Gastroesophageal sphincter (tissue), 4 donors: ENCODE measurements at regions not wholly inside any gene's neighbourhood (a gene's known extent, or its start where the extent isn't known, plus 50 kb on each side); places are given as distances from the start of the nearest gene placed in this dataset.
"Not testable (repeated sequence)": the region's sequence is repeated elsewhere in the genome, so short reads cannot be mapped to it uniquely, and the experiment has no call there.

Experiments used
- ATAC-seq: fragments of 150-250 bp; one replicate; pipeline ENCODE4 v1.9.1; 2016; ENCODE audit warnings: mild to moderate bottlenecking, moderate library complexity
- H3K27ac ChIP-seq, 4 donors: fragments of 200-600 bp; sonication (generic) in 3 of 4; 1 replicate in 3 of 4; 2 replicates in 1 of 4; pipeline ENCODE4 v1.5.1; 2016 to 2019
- H3K27me3 ChIP-seq: fragments of 200-600 bp; sonication (generic); one replicate; pipeline ENCODE4 v1.5.1; 2019
- H3K36me3 ChIP-seq, 2 donors: fragments of 200-600 bp; sonication (generic); one replicate each; pipeline ENCODE4 v1.5.1; 2019; ENCODE audit warnings: control low read depth in 1 of 2
- H3K4me1 ChIP-seq, 3 donors: fragments of 200-600 bp; sonication (generic); 1 replicate in 2 of 3; 2 replicates in 1 of 3; pipeline ENCODE4 v1.5.1; 2016 to 2019; ENCODE audit warnings: control low read depth in 2 of 3
- H3K4me3 ChIP-seq, 2 donors: fragments of 200-600 bp; sonication (generic); one replicate each; pipeline ENCODE4 v1.5.1; 2019; ENCODE audit warnings: mild to moderate bottlenecking in 1 of 2, moderate library complexity in 1 of 2
- H3K9me3 ChIP-seq, 3 donors: fragments of 200-600 bp; sonication (generic); one replicate each; pipeline ENCODE4 v1.5.1; 2017 to 2019; ENCODE audit warnings: control low read depth in 2 of 3
- EP300 ChIP-seq: sonication (generic); formaldehyde crosslinking; IDR thresholded peaks from one replicate; pipeline ENCODE4 v1.6.1; 2017; ENCODE audit warnings: antibody characterized with exemption, mild to moderate bottlenecking
- POLR2A ChIP-seq, 2 donors: fragments of 450-650 bp; IDR thresholded peaks; one replicate each; pipeline ENCODE4 v1.6.1; 2017; ENCODE audit warnings: antibody characterized with exemption in 2 of 2, mild to moderate bottlenecking in 2 of 2, moderate library complexity in 1 of 2
- POLR2AphosphoS5 ChIP-seq: sonication (generic); formaldehyde crosslinking; IDR thresholded peaks from one replicate; pipeline ENCODE4 v1.6.1; 2017; ENCODE audit warnings: antibody characterized with exemption
- WGBS, 2 donors: methylation state at CpG; one replicate each; pipeline ENCODE4 v1.1.5; 2018; ENCODE audit warnings: low coverage in 1 of 2; 5-methylcytosine and 5-hydroxymethylcytosine counted together
- TF ChIP-seq, protein P1 (sequence below), 4 experiments: fragments of 200-600 bp in 2 of 4; fragments of 450-650 bp in 2 of 4; sonication (generic) in 1 of 4; IDR thresholded peaks; one replicate each; pipeline ENCODE4 v1.5.1; 2017 to 2019; ENCODE audit warnings: antibody characterized with exemption in 4 of 4, mild to moderate bottlenecking in 2 of 4, moderate library complexity in 2 of 4

GRCh38 chr4:148642907-148643306, 200.7 kb upstream of the NR3C2 start:
- H3K36me3 ChIP-seq, result no peaks in the 10 kb centered on the region
- no peak for ATAC-seq
- TF ChIP-seq, protein P1, sequence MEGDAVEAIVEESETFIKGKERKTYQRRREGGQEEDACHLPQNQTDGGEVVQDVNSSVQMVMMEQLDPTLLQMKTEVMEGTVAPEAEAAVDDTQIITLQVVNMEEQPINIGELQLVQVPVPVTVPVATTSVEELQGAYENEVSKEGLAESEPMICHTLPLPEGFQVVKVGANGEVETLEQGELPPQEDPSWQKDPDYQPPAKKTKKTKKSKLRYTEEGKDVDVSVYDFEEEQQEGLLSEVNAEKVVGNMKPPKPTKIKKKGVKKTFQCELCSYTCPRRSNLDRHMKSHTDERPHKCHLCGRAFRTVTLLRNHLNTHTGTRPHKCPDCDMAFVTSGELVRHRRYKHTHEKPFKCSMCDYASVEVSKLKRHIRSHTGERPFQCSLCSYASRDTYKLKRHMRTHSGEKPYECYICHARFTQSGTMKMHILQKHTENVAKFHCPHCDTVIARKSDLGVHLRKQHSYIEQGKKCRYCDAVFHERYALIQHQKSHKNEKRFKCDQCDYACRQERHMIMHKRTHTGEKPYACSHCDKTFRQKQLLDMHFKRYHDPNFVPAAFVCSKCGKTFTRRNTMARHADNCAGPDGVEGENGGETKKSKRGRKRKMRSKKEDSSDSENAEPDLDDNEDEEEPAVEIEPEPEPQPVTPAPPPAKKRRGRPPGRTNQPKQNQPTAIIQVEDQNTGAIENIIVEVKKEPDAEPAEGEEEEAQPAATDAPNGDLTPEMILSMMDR (IDR thresholded peaks at IDR 0.05), result no peak
- TF ChIP-seq EP300 (no peak), POLR2AphosphoS5 (no peak), POLR2A (IDR thresholded peaks at IDR 0.05) (no peak)
- no peaks in the 10 kb centered on the region for H3K4me1 ChIP-seq
- no peak overlapping the region for H3K27ac ChIP-seq
- 77 to 92% methylated on average over 2 of the region's 2 CpGs for WGBS, 2 donors
- no peak overlapping the region for H3K4me3 ChIP-seq
- no peaks in the 10 kb centered on the region for H3K27me3 ChIP-seq
- H3K9me3 ChIP-seq, result peaks cover 0 to under 1% (median 0%) of the 10 kb centered on the region in 3 donors

DNA sequence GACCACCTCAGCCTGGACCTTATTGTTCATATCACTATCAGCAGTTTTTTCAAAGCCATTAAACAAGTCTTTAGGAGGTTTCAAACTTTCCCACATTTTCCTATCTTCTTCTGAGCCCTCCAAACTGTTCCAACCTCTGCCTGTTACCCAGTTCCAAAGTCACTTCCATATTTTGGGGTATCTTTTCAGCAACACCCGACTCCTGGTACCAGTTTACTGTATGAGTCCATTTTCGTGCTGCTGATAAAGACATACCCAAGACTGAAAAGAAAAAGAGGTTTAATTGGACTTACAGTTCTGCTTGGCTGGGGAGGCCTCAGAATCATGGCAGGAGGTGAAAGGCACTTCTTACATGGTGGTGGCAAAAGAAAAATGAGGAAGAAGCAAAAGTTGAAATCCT, 195.9 kb upstream of the NR3C2 start:
- H3K4me1 ChIP-seq, ATAC-seq, H3K36me3 ChIP-seq, H3K27me3 ChIP-seq, H3K4me3 ChIP-seq, H3K27ac ChIP-seq: not testable (repeated sequence)
- 60 to 75% methylated on average over 1 to 2 of the region's 2 CpGs for WGBS, 2 donors
- peaks cover 0 to 15% (median 0%) of the 10 kb centered on the region in 3 donors for H3K9me3 ChIP-seq

GRCh38 chr4:148637453-148637852, 195.2 kb upstream of the NR3C2 start:
- not testable (repeated sequence) for H3K4me1 ChIP-seq, H3K27ac ChIP-seq, H3K27me3 ChIP-seq, ATAC-seq, H3K36me3 ChIP-seq, H3K4me3 ChIP-seq
- WGBS, 2 donors, result 80 to 92% methylated on average over 2 of the region's 3 CpGs
- peaks cover 0 to 15% (median 0%) of the 10 kb centered on the region in 3 donors for H3K9me3 ChIP-seq

DNA sequence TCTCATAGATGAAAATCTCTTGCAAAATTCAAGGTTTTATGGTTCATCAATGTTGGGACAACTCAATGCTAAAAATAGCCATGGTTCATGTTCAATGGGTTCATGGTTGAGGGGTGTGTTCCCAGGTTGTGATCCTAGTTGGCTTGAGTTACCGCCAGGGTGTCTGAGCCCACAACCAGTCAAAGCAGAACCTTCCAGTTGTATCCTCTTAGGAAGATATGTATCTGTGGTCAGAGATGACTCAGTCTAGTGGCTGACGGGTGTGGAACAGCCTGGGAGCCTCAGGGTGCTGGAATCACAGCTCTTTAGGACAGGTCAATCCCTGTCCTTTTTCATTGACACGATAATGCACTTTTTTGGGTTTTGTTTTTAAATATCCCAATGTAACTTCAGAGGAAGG, 192.3 kb upstream of the NR3C2 start:
- TF ChIP-seq POLR2AphosphoS5 (no peak), EP300 (no peak), POLR2A (IDR thresholded peaks at IDR 0.05) (no peak)
- TF ChIP-seq, protein P1 (IDR thresholded peaks at IDR 0.05), result no peak
- H3K27me3 ChIP-seq, result no peaks in the 10 kb centered on the region
- no peaks in the 10 kb centered on the region for H3K36me3 ChIP-seq
- WGBS, 2 donors, result 93 to 100% methylated on average over 2 of the region's 3 CpGs
- H3K27ac ChIP-seq, result no peak overlapping the region
- peaks cover 0 to 15% (median 0%) of the 10 kb centered on the region in 3 donors for H3K9me3 ChIP-seq
- H3K4me1 ChIP-seq, result no peaks in the 10 kb centered on the region
- H3K4me3 ChIP-seq, result no peak overlapping the region
- ATAC-seq, result no peak

DNA sequence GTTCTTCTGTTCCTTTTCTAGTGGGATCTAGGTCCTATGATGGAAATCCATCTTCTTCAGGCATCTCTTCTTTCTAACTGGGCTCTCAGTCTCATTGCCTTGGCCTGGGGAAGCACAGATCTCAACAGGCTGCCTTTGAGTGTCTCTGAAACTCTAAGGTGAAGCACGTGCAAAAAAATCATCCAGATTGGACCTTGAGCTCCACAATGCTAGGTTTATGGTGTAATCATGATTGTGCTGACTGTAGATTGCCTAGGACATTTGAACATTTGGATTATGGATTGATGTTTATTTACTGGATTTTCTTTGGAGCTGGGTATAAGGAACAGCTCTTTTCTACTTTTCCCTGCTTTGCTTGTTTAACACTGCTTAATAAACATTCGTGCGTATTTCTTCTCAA, 191.5 kb upstream of the NR3C2 start:
- H3K36me3 ChIP-seq, result no peaks in the 10 kb centered on the region
- no peaks in the 10 kb centered on the region for H3K27me3 ChIP-seq
- TF ChIP-seq POLR2A (IDR thresholded peaks at IDR 0.05) (no peak), POLR2AphosphoS5 (no peak), EP300 (no peak)
- TF ChIP-seq, protein P1 (IDR thresholded peaks at IDR 0.05), result no peak
- peaks cover 0 to 15% (median 0%) of the 10 kb centered on the region in 3 donors for H3K9me3 ChIP-seq
- no peak for ATAC-seq
- no peak overlapping the region for H3K27ac ChIP-seq
- no peaks in the 10 kb centered on the region for H3K4me1 ChIP-seq
- 86 to 94% methylated on average over 3 of the region's 3 CpGs for WGBS, 2 donors
- no peak overlapping the region for H3K4me3 ChIP-seq

DNA sequence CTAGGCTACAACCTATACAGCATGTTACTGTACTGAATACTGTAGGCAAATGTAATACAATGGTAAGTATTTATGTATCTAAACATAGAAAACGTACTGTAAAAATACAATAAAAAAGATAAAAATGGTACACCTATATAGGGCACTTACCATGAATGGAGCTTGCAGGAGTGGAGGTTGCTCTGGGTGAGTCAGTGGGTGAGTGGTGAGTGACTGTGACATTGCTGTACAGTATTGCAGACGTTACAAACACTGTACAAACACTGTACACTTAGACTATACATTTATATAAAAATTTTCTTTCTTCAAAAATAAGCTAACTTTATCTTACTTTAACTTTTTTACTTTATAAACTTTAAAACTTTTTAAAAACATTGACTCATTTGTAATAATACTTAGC, 190.3 kb upstream of the NR3C2 start:
- Histone ChIP-seq H3K36me3 (no peaks in the 10 kb centered on the region), H3K4me1 (no peaks in the 10 kb centered on the region), H3K4me3 (no peak overlapping the region), H3K27ac (no peak overlapping the region), H3K9me3 (peaks cover 0 to 10% (median 0%) of the 10 kb centered on the region in 3 donors), H3K27me3 (no peaks in the 10 kb centered on the region)
- 92 to 95% methylated on average over 2 of the region's 2 CpGs for WGBS, 2 donors
- no peak for TF ChIP-seq POLR2A (IDR thresholded peaks at IDR 0.05)
- no peak for TF ChIP-seq POLR2AphosphoS5
- TF ChIP-seq, protein P1 (IDR thresholded peaks at IDR 0.05), result no peak
- TF ChIP-seq EP300, result no peak
- no peak for ATAC-seq
